ENCODE measurements at regions not wholly inside any gene's neighbourhood (a gene's known extent, or its start where the extent isn't known, plus 50 kb on each side); places are given as distances from the start of the nearest gene placed in this dataset.

DNA sequence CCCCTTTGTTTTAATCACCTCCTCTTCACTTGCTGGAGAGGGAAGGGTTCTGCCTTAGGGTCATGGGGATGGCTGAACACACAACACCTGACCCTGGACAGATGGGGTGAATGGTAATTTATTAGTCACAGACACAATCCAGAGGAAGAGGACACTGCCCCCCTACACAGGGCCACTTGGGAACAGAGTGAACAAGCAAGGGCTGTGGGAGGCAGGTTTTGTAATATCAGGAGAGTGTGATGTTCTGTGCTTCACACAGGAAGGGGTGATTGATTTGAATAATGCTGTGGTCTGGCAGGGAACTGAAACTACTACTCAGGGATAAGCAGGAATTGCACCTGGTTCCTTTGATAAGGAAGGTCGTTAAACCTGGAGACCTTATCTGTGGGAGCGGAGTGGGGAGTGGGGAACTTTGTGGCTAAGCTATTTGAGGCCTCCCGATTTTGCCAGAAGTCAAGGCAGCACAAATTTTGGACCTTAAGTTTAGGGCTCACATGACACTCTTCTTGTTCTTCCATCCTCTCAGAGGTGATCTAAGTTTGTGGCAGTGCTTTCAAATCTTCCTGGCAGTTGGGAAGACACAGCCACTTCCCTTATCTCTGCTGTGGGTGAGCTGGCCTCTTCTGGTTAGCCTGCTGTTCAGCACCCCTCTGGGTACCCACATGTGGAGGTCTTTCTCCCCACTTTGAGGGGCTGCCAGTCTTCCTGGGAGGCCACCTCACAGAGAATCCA is 77.8 kb downstream of the CD164 start:
- Histone ChIP-seq H3K9me3 (no peaks in the 10 kb centered on the region), H3K27ac (peak overlapping the region in 2 of 4 donors; percentile 34 to 37), H3K4me1 (peaks cover 0 to 34% (median 17%) of the 10 kb centered on the region in 4 donors), H3K27me3 (no peaks in the 10 kb centered on the region), H3K4me3 (no peak overlapping the region), H3K36me3 (no peaks in the 10 kb centered on the region)
- in situ Hi-C loops (cut with MboI; ENCODE audit: low pct_ligation_motif_present in 1 of 4, low pct_unique_long_range_greater_than_20kb in 1 of 4, low sequenced_read_pairs in 3 of 4) = no loop called here
- WGBS, 2 donors (ENCODE audit: low coverage in 1 of 2) = 28% methylated on average over 3 of the region's 3 CpGs; no CpG with 5 or more reads in 1 of the 2 donors
- TF ChIP-seq EP300 (IDR thresholded peaks at IDR 0.05; ENCODE audit: low read depth) (no peak), POLR2AphosphoS5 (IDR thresholded peaks at IDR 0.05) (no peak), POLR2A (IDR thresholded peaks at IDR 0.05) (no peak)
- TF ChIP-seq, protein P1, sequence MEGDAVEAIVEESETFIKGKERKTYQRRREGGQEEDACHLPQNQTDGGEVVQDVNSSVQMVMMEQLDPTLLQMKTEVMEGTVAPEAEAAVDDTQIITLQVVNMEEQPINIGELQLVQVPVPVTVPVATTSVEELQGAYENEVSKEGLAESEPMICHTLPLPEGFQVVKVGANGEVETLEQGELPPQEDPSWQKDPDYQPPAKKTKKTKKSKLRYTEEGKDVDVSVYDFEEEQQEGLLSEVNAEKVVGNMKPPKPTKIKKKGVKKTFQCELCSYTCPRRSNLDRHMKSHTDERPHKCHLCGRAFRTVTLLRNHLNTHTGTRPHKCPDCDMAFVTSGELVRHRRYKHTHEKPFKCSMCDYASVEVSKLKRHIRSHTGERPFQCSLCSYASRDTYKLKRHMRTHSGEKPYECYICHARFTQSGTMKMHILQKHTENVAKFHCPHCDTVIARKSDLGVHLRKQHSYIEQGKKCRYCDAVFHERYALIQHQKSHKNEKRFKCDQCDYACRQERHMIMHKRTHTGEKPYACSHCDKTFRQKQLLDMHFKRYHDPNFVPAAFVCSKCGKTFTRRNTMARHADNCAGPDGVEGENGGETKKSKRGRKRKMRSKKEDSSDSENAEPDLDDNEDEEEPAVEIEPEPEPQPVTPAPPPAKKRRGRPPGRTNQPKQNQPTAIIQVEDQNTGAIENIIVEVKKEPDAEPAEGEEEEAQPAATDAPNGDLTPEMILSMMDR (IDR thresholded peaks at IDR 0.05) = no peak
- DNase-seq = no peak
- intact Hi-C loops (cut with DNase I; ENCODE audit: low total_unique reads) = no loop called here

DNA sequence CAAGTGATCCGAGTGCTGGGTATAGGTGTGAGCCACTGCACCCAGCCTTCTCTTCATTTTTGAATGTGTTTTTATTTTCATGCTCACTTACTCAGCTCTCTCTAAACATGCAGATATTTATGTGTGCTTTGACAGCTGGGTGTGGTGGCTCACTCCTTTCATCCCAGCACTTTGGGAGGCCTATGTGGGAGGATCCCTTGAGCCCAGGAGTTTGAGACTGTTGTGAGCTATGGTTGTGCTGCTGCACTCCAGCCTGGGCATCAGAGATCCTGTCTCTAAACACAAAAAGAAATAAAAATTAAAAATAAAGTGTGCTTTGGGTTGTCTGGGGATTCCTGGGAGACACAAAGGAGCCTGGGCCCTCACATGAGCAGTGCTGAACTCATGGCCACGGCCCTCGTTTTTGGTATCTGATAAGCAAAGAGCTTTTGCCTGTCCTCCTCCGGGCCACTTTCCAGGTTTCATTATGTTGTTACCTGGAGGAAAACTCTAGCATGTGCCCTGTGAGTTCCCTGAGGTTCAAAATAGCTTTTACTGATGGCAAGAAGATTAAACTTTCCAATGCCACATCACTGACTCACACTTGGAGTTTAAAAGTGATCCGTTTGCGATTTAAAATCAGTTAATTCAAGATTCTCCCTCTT is 78.5 kb downstream of the CD164 start:
- intact Hi-C loops (cut with DNase I; ENCODE audit: low total_unique reads) (no loop called here), in situ Hi-C loops (cut with MboI; ENCODE audit: low pct_ligation_motif_present in 1 of 4, low pct_unique_long_range_greater_than_20kb in 1 of 4, low sequenced_read_pairs in 3 of 4) (no loop called here)
- Histone ChIP-seq H3K36me3 (no peaks in the 10 kb centered on the region), H3K27ac (peak overlapping the region in 2 of 4 donors; percentile 34 to 37), H3K27me3 (no peaks in the 10 kb centered on the region), H3K4me3 (no peak overlapping the region), H3K4me1 (peaks cover 0 to 35% (median 17%) of the 10 kb centered on the region in 4 donors), H3K9me3 (no peaks in the 10 kb centered on the region)
- 49 to 65% methylated on average over 3 to 6 of the region's 6 CpGs for WGBS, 2 donors (ENCODE audit: low coverage in 1 of 2)
- no peak for DNase-seq
- TF ChIP-seq POLR2AphosphoS5 (IDR thresholded peaks at IDR 0.05) = no peak
- no peak for TF ChIP-seq POLR2A (IDR thresholded peaks at IDR 0.05)

DNA sequence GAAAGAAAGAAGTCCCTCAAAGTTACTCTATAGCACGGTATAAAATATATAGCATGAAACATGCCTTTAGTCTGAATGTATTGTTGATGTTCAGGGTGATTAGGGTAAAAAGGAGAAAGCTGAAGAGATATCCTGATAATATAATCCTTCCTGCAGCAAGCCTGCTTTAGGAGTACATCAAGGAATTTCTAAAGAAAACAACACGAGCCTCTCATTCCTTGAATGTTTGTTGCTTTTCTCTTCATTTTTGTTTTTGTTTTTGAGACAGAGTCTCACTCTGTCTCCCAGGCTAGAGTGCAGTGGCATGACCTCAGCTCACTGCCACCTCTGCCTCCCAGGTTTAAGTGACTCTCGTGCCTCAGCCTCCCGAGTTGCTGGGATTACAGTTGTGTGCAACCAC is 79.1 kb downstream of the CD164 start:
- peak overlapping the region in 1 of 4 donors; percentile 34 for H3K27ac ChIP-seq
- DNase-seq = no peak
- WGBS, 2 donors (ENCODE audit: low coverage in 1 of 2) = 73 to 81% methylated on average over 4 of the region's 4 CpGs
- in situ Hi-C loops (cut with MboI; ENCODE audit: low pct_ligation_motif_present in 1 of 4, low pct_unique_long_range_greater_than_20kb in 1 of 4, low sequenced_read_pairs in 3 of 4) = no loop called here
- no peak for TF ChIP-seq POLR2AphosphoS5 (IDR thresholded peaks at IDR 0.05)
- no peak for TF ChIP-seq EP300 (IDR thresholded peaks at IDR 0.05; ENCODE audit: low read depth)
- no peak for TF ChIP-seq POLR2A (IDR thresholded peaks at IDR 0.05)
- H3K9me3 ChIP-seq = no peaks in the 10 kb centered on the region
- no peaks in the 10 kb centered on the region for H3K36me3 ChIP-seq
- intact Hi-C loops (cut with DNase I; ENCODE audit: low total_unique reads) = no loop called here
- H3K4me1 ChIP-seq = peaks cover 0 to 31% (median 16%) of the 10 kb centered on the region in 4 donors
- no peak overlapping the region for H3K4me3 ChIP-seq
- no peaks in the 10 kb centered on the region for H3K27me3 ChIP-seq

DNA sequence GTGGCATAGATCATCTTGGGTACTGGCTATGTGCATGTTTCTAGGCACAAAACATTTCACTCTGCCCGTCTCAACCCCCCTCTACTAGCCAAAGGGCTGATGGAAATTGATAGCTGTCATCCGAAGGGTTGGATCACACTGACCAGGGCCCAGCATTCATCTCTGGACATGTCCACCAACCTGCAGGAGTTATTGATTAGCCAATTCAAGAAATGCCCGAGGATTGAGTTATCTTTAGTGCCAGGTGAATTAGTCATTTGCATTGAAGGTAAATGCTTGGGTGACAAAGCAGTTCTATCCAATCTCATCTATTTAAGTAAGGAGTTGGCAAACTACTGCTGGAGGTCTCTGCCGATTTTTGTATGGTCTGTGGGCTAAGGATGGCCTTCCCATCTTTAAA is 80.1 kb downstream of the CD164 start:
- 86 to 92% methylated on average over 2 to 4 of the region's 4 CpGs for whole genome bisulfite sequencing, 2 donors (ENCODE audit: low coverage in 1 of 2)

DNA sequence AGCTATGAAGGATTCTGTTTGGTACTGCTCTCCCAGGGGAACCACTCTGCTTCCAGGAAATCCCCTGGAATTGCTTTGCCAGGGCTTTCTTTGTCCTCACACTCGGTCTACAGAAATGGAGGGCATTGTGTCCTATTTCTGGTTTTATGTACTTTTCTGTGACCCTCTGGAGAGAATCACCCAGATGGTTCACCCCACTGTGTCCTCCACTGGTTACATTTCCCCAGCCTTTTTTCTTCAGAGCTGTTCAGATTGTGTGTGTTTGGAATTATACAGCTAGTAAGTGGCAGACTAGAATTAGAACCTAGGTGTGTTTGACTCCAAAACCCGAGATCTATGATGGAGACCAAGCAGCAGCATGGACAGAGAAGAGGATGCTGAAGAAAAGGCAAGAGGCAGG is 80.8 kb downstream of the CD164 start:
- Histone ChIP-seq H3K4me1 (peaks cover 5 to 48% (median 29%) of the 10 kb centered on the region in 4 donors), H3K36me3 (no peaks in the 10 kb centered on the region), H3K27ac (peak overlapping the region in 1 of 4 donors; percentile 56), H3K9me3 (no peaks in the 10 kb centered on the region), H3K4me3 (no peak overlapping the region), H3K27me3 (no peaks in the 10 kb centered on the region)
- whole genome bisulfite sequencing, 2 donors (ENCODE audit: low coverage in 1 of 2) = 75 to 79% methylated on average over 2 of the region's 2 CpGs
- no peak for TF ChIP-seq POLR2A (IDR thresholded peaks at IDR 0.05)
- no peak for TF ChIP-seq POLR2AphosphoS5 (IDR thresholded peaks at IDR 0.05)
- no peak for TF ChIP-seq EP300 (IDR thresholded peaks at IDR 0.05; ENCODE audit: low read depth)
- TF ChIP-seq, protein P1 (IDR thresholded peaks at IDR 0.05) = no peak
- intact Hi-C loops (cut with DNase I; ENCODE audit: low total_unique reads) = no loop called here
- in situ Hi-C loops (cut with MboI; ENCODE audit: low pct_ligation_motif_present in 1 of 4, low pct_unique_long_range_greater_than_20kb in 1 of 4, low sequenced_read_pairs in 3 of 4) = no loop called here
- no peak for DNase-seq

More for the DNA sequence above, 80.1 kb downstream of the CD164 start:
- H3K27me3 ChIP-seq = no peaks in the 10 kb centered on the region
- H3K4me3 ChIP-seq = no peak overlapping the region
- H3K27ac ChIP-seq = no peak overlapping the region
- no peak for DNase-seq
- TF ChIP-seq, protein P1 (IDR thresholded peaks at IDR 0.05) = no peak
- no peak for TF ChIP-seq POLR2AphosphoS5 (IDR thresholded peaks at IDR 0.05)
- TF ChIP-seq POLR2A (IDR thresholded peaks at IDR 0.05) = no peak
- intact Hi-C loops (cut with DNase I; ENCODE audit: low total_unique reads) (no loop called here), in situ Hi-C loops (cut with MboI; ENCODE audit: low pct_ligation_motif_present in 1 of 4, low pct_unique_long_range_greater_than_20kb in 1 of 4, low sequenced_read_pairs in 3 of 4) (no loop called here)
- H3K36me3 ChIP-seq = no peaks in the 10 kb centered on the region
- H3K9me3 ChIP-seq = no peaks in the 10 kb centered on the region
- H3K4me1 ChIP-seq = peaks cover 2 to 40% (median 24%) of the 10 kb centered on the region in 4 donors
